RWPE1 (cell line): ENCODE measurements at regions not wholly inside any gene's neighbourhood (a gene's known extent, or its start where the extent isn't known, plus 50 kb on each side); places are given as distances from the start of the nearest gene placed in this dataset.
A peak's percentile ranks its signal among the peaks of the same experiment; 100 is the strongest.

Experiments used
- CTCF ChIA-PET: fragments of 350-600 bp; sonication (Branson Sonifier 250); formaldehyde crosslinking; extraction: SDS; loops from one replicate; lab custom pipeline; 2021; lab: Yijun Ruan, JAX
- POLR2A ChIA-PET: fragments of 400-600 bp; formaldehyde crosslinking; extraction: SDS; loops from one replicate; lab custom pipeline; 2020; ENCODE audit warnings: antibody characterized with exemption; ENCODE audit not compliant: low non-redundant PET; lab: Yijun Ruan, JAX
- DNase-seq: peaks from one replicate; pipeline ENCODE4 v3.0.0; 2012; ENCODE audit warnings: low spot score
- H3K27ac ChIP-seq: fragments of 450-650 bp; 2 replicates; pipeline ENCODE4 v1.5.1; 2017
- TF ChIP-seq, protein P1 (sequence below): fragments of 450-650 bp; conservative IDR thresholded peaks from 2 replicates; pipeline ENCODE4 v1.5.1; 2017; ENCODE audit warnings: low read depth, mild to moderate bottlenecking

DNA sequence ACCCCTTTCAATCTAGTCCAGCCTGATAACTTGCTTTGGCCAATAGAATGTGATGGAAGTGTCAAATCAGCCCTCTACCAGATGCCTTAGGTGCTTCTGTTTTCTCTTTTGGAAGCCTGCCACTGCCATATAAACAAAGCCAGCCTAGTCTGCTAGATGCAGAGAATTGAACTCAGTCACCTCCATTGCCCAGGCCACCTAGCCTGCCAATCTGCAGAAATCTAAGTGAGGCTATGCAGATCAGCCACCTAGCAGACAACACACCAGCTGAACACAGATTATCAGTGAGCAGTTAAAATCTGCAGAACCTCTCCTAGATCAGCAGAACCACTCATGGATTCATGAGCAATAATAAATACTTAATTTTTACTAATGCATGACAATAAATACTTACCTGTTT is 1108.2 kb downstream of the PCDH18 start:
- CTCF ChIA-PET, result no interaction called here
- no peak for DNase-seq
- TF ChIP-seq, protein P1, sequence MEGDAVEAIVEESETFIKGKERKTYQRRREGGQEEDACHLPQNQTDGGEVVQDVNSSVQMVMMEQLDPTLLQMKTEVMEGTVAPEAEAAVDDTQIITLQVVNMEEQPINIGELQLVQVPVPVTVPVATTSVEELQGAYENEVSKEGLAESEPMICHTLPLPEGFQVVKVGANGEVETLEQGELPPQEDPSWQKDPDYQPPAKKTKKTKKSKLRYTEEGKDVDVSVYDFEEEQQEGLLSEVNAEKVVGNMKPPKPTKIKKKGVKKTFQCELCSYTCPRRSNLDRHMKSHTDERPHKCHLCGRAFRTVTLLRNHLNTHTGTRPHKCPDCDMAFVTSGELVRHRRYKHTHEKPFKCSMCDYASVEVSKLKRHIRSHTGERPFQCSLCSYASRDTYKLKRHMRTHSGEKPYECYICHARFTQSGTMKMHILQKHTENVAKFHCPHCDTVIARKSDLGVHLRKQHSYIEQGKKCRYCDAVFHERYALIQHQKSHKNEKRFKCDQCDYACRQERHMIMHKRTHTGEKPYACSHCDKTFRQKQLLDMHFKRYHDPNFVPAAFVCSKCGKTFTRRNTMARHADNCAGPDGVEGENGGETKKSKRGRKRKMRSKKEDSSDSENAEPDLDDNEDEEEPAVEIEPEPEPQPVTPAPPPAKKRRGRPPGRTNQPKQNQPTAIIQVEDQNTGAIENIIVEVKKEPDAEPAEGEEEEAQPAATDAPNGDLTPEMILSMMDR, result no peak
- no peak overlapping the region for H3K27ac ChIP-seq
- POLR2A ChIA-PET, result no interaction called here

GRCh38 chr4:136414981-136415380 is 1117.3 kb downstream of the PCDH18 start:
- TF ChIP-seq, protein P1, result no peak
- ChIA-PET POLR2A (no interaction called here), CTCF (interaction anchor here (0.5 kb wide), 1 partner anchor 828 kb away, joined by 3 read pairs; no protein-coding TSS in a partner anchor)
- H3K27ac ChIP-seq, result no peak overlapping the region
- no peak for DNase-seq

- peak; percentile 40 for DNase-seq
- ChIA-PET CTCF (no interaction called here), POLR2A (no interaction called here)
These were observed 1119.6 kb downstream of the PCDH18 start for GRCh38 chr4:136412708-136413107.

GRCh38 chr4:136400829-136401228 is 1131.5 kb downstream of the PCDH18 start:
- no peak for DNase-seq
- TF ChIP-seq, protein P1, result no peak
- POLR2A ChIA-PET, result no interaction called here
- no peak overlapping the region for H3K27ac ChIP-seq
- CTCF ChIA-PET, result interaction anchor here (0.7 kb wide), 1 partner anchor 47 kb away, joined by 3 read pairs; no protein-coding TSS in a partner anchor

More at GRCh38 chr4:136412708-136413107, 1119.6 kb downstream of the PCDH18 start:
- TF ChIP-seq, protein P1, result no peak
- no peak overlapping the region for H3K27ac ChIP-seq

GRCh38 chr4:136395212-136395722 is 1137.0 kb downstream of the PCDH18 start:
- DNase-seq, result no peak
- POLR2A ChIA-PET, result no interaction called here
- TF ChIP-seq, protein P1, result no peak
- CTCF ChIA-PET, result no interaction called here
- no peak overlapping the region for H3K27ac ChIP-seq

- ChIA-PET CTCF (no interaction called here), POLR2A (interaction anchor here (0.7 kb wide), 1 partner anchor 12 kb away, joined by 3 read pairs; no protein-coding TSS in a partner anchor)
- TF ChIP-seq, protein P1, result no peak
- no peak overlapping the region for H3K27ac ChIP-seq
- no peak for DNase-seq
These were observed 1139.7 kb downstream of the PCDH18 start for GRCh38 chr4:136392576-136392975.
